CD4-positive, alpha-beta T cell (primary cell): ENCODE measurements at regions not wholly inside any gene's neighbourhood (a gene's known extent, or its start where the extent isn't known, plus 50 kb on each side); places are given as distances from the start of the nearest gene placed in this dataset.

Source experiments
- ATAC-seq: fragments of 200-7000 bp; cut with Tn5 transposase; one replicate; pipeline ENCODE4 v1.10.0; 2022; ENCODE audit warnings: mild to moderate bottlenecking; ENCODE audit not compliant: poor library complexity
- CTCF ChIA-PET: fragments of 350-600 bp; sonication (Branson Sonifier 250); formaldehyde crosslinking; loops from one replicate; lab custom pipeline; 2021; ENCODE audit warnings: antibody characterized with exemption, inconsistent platforms; lab: Charles Lee
- POLR2A ChIA-PET: fragments of 350-600 bp; sonication (Branson Sonifier 250); formaldehyde crosslinking; loops from one replicate; lab custom pipeline; 2021; ENCODE audit warnings: antibody characterized with exemption, inconsistent platforms; lab: Charles Lee
- DNase-seq, 14 experiments: peaks; one replicate each; pipeline ENCODE4 v3.0.0-alpha.2; 2013 to 2020; ENCODE audit warnings: mixed read lengths in 2 of 14
- H3K27ac ChIP-seq, 2 donors: one replicate each; pipeline versions ENCODE4 v1.5.1 to v1.7.0; 2013; ENCODE audit warnings: low read length in 2 of 2, low read depth in 1 of 2, mild to moderate bottlenecking in 1 of 2
- H3K27me3 ChIP-seq, 2 experiments: 1 replicate in 1 of 2; 2 replicates in 1 of 2; pipeline versions ENCODE4 v1.6.1 to v1.7.0; 2013; ENCODE audit warnings: low read length in 2 of 2, control low read depth in 1 of 2, mild to moderate bottlenecking in 1 of 2, moderate library complexity in 1 of 2; ENCODE audit not compliant: insufficient read depth in 2 of 2, control insufficient read depth in 1 of 2
- H3K36me3 ChIP-seq: one replicate; pipeline ENCODE4 v1.6.1; 2013; ENCODE audit warnings: low read length, control low read depth; ENCODE audit not compliant: insufficient read depth
- H3K4me1 ChIP-seq: one replicate; pipeline ENCODE4 v1.6.1; 2013; ENCODE audit warnings: low read length, control low read depth; ENCODE audit not compliant: insufficient read depth
- H3K4me3 ChIP-seq: one replicate; pipeline ENCODE4 v1.5.1; 2013; ENCODE audit warnings: mild to moderate bottlenecking, low read length, moderate library complexity
- H3K9me3 ChIP-seq, 2 experiments: 1 replicate in 1 of 2; 2 replicates in 1 of 2; pipeline versions ENCODE4 v1.6.1 to v1.7.0; 2013; ENCODE audit warnings: low read length in 2 of 2, mild to moderate bottlenecking in 2 of 2, control low read depth in 1 of 2, moderate library complexity in 1 of 2; ENCODE audit not compliant: control insufficient read depth in 1 of 2, insufficient read depth in 1 of 2
- H3K27ac Mint-ChIP-seq: one replicate; pipeline ENCODE4 v1.8.0; 2020; ENCODE audit warnings: mixed read lengths
- H3K27me3 Mint-ChIP-seq: one replicate; pipeline ENCODE4 v1.8.0; 2021; ENCODE audit warnings: mixed read lengths
- H3K36me3 Mint-ChIP-seq: one replicate; pipeline ENCODE4 v1.8.0; 2021; ENCODE audit warnings: low read depth, mixed read lengths
- H3K4me1 Mint-ChIP-seq: one replicate; pipeline ENCODE4 v1.8.0; 2021; ENCODE audit warnings: low read depth, mixed read lengths
- H3K4me3 Mint-ChIP-seq: one replicate; pipeline ENCODE4 v1.8.0; 2020; ENCODE audit warnings: mild to moderate bottlenecking, mixed read lengths
- H3K9me3 Mint-ChIP-seq: one replicate; pipeline ENCODE4 v1.8.0; 2020; ENCODE audit warnings: mixed read lengths
- CTCF ChIP-seq: fragments of 200-600 bp; IDR thresholded peaks from one replicate; pipeline ENCODE4 v1.8.0; 2022; ENCODE audit warnings: antibody characterized with exemption, mild to moderate bottlenecking
- intact Hi-C, 2 experiments: fragments of 100-400 bp; cut with DNase I in 1 of 2; cut with micrococcal nuclease in 1 of 2; formaldehyde crosslinking; loops; one replicate each; pipeline versions ENCODE4 v1.15.1 to v1.9.0; 2023 to 2025; cut with DNase I, micrococcal nuclease

- no peaks in the 10 kb centered on the region for H3K27me3 ChIP-seq
- no peak overlapping the region for H3K27ac ChIP-seq
- H3K4me1 ChIP-seq = no peaks in the 10 kb centered on the region
- no peaks in the 10 kb centered on the region for H3K9me3 ChIP-seq
- no peaks in the 10 kb centered on the region for H3K36me3 ChIP-seq
- no peak overlapping the region for H3K4me3 ChIP-seq
- no peaks in the 10 kb centered on the region for H3K36me3 Mint-ChIP-seq
- DNase-seq (no peak), ATAC-seq (no peak)
- H3K4me3 Mint-ChIP-seq = no peak overlapping the region
- intact Hi-C loops = no loop called here
- ChIA-PET POLR2A (no interaction called here), CTCF (no interaction called here)
- H3K27me3 Mint-ChIP-seq = no peaks in the 10 kb centered on the region
- no peak overlapping the region for H3K27ac Mint-ChIP-seq
- H3K9me3 Mint-ChIP-seq = peaks cover 9% of the 10 kb centered on the region
- no peaks in the 10 kb centered on the region for H3K4me1 Mint-ChIP-seq
- TF ChIP-seq CTCF = no peak
Measured at GRCh38 chr5:164540174-164540573, 1034.8 kb downstream of the MAT2B start.

- Histone ChIP-seq H3K27me3 (no peaks in the 10 kb centered on the region), H3K27ac (no peak overlapping the region), H3K4me3 (no peak overlapping the region), H3K4me1 (no peaks in the 10 kb centered on the region), H3K9me3 (no peaks in the 10 kb centered on the region), H3K36me3 (no peaks in the 10 kb centered on the region)
- intact Hi-C loops = no loop called here
- Mint-ChIP-seq H3K4me1 (no peaks in the 10 kb centered on the region), H3K36me3 (no peaks in the 10 kb centered on the region), H3K9me3 (peaks cover 11% of the 10 kb centered on the region), H3K27ac (no peak overlapping the region), H3K27me3 (no peaks in the 10 kb centered on the region), H3K4me3 (no peak overlapping the region)
- DNase-seq = no peak
- no peak for ATAC-seq
- CTCF ChIA-PET = no interaction called here
- TF ChIP-seq CTCF = no peak
- POLR2A ChIA-PET = no interaction called here
Measured at GRCh38 chr5:164545507-164545906, 1040.1 kb downstream of the MAT2B start.

- no peak overlapping the region for H3K27ac Mint-ChIP-seq
- CTCF ChIA-PET = no interaction called here
Measured at GRCh38 chr5:164553851-164554250, 1048.4 kb downstream of the MAT2B start.

More at GRCh38 chr5:164553851-164554250, 1048.4 kb downstream of the MAT2B start:
- DNase-seq (no peak), ATAC-seq (no peak)
- TF ChIP-seq CTCF = no peak
- POLR2A ChIA-PET = no interaction called here
- H3K4me3 Mint-ChIP-seq = no peak overlapping the region
- Histone ChIP-seq H3K36me3 (no peaks in the 10 kb centered on the region), H3K4me3 (no peak overlapping the region), H3K9me3 (peaks cover 0 to 3% of the 10 kb centered on the region in 2 experiments), H3K4me1 (no peaks in the 10 kb centered on the region), H3K27me3 (no peaks in the 10 kb centered on the region), H3K27ac (no peak overlapping the region)
- no peaks in the 10 kb centered on the region for H3K4me1 Mint-ChIP-seq
- intact Hi-C loops = no loop called here
- no peaks in the 10 kb centered on the region for H3K27me3 Mint-ChIP-seq
- peaks cover 5% of the 10 kb centered on the region for H3K9me3 Mint-ChIP-seq
- no peaks in the 10 kb centered on the region for H3K36me3 Mint-ChIP-seq
